H9 (cell line): ENCODE measurements at regions not wholly inside any gene's neighbourhood (a gene's known extent, or its start where the extent isn't known, plus 50 kb on each side); places are given as distances from the start of the nearest gene placed in this dataset.

Experiments used
- DNase-seq: peaks from one replicate; pipeline ENCODE4 v3.0.0-alpha.2; 2017
- H2AFZ ChIP-seq: one replicate; pipeline ENCODE4 v1.6.1; 2013; ENCODE audit warnings: mild to moderate bottlenecking, low read length, control low read depth, moderate library complexity
- H2AK5ac ChIP-seq: 2 replicates; pipeline ENCODE4 v1.6.1; 2013; ENCODE audit warnings: low read length, control low read depth, mixed read lengths; ENCODE audit not compliant: insufficient read length
- H2BK120ac ChIP-seq: one replicate; pipeline ENCODE4 v1.6.1; 2013; ENCODE audit warnings: low read depth, mild to moderate bottlenecking, low read length, control low read depth, inconsistent platforms; ENCODE audit not compliant: poor library complexity, severe bottlenecking
- H2BK12ac ChIP-seq: 2 replicates; pipeline ENCODE4 v1.6.1; 2013; ENCODE audit warnings: low read length, control low read depth, mixed read lengths, low read depth; ENCODE audit not compliant: insufficient read length
- H2BK15ac ChIP-seq: 2 replicates; pipeline ENCODE4 v1.6.1; 2013; ENCODE audit warnings: low read depth, low read length, control low read depth
- H2BK20ac ChIP-seq: one replicate; pipeline ENCODE4 v1.6.1; 2013; ENCODE audit warnings: low read depth, mild to moderate bottlenecking, low read length, control low read depth, inconsistent platforms; ENCODE audit not compliant: poor library complexity, severe bottlenecking
- H2BK5ac ChIP-seq: 2 replicates; pipeline ENCODE4 v1.6.1; 2013; ENCODE audit warnings: low read length, control low read depth, mixed read lengths; ENCODE audit not compliant: insufficient read length
- H3K14ac ChIP-seq: 2 replicates; pipeline ENCODE4 v1.6.1; 2013; ENCODE audit warnings: low read length, control low read depth; ENCODE audit not compliant: insufficient read depth
- H3K18ac ChIP-seq: 2 replicates; pipeline ENCODE4 v1.6.1; 2013; ENCODE audit warnings: low read depth, mild to moderate bottlenecking, mixed read lengths, low read length, control low read depth; ENCODE audit not compliant: insufficient read length
- H3K23ac ChIP-seq: 2 replicates; pipeline ENCODE4 v1.6.1; 2013; ENCODE audit warnings: low read length, control low read depth, mixed read lengths, low read depth; ENCODE audit not compliant: insufficient read length
- H3K23me2 ChIP-seq: 2 replicates; pipeline ENCODE4 v1.6.1; 2013; ENCODE audit warnings: low read depth, mild to moderate bottlenecking, mixed read lengths, low read length, control low read depth; ENCODE audit not compliant: insufficient read length, poor library complexity, severe bottlenecking
- H3K27ac ChIP-seq: 2 replicates; pipeline ENCODE4 v1.5.1; 2013; ENCODE audit warnings: low read length, control low read depth, mixed read lengths, low read depth; ENCODE audit not compliant: insufficient read length
- H3K27me3 ChIP-seq: 2 replicates; pipeline ENCODE4 v1.6.1; 2013; ENCODE audit warnings: low read length, control low read depth, inconsistent platforms; ENCODE audit not compliant: insufficient read depth
- H3K4ac ChIP-seq: 2 replicates; pipeline ENCODE4 v1.6.1; 2013; ENCODE audit warnings: low read depth, mild to moderate bottlenecking, control low read depth, inconsistent platforms, low read length, moderate library complexity
- H3K4me1 ChIP-seq: 2 replicates; pipeline ENCODE4 v1.6.1; 2013; ENCODE audit warnings: low read length, control low read depth, inconsistent platforms; ENCODE audit not compliant: insufficient read depth
- H3K4me2 ChIP-seq: 2 replicates; pipeline ENCODE4 v1.6.1; 2013; ENCODE audit warnings: low read length, control low read depth, mixed read lengths; ENCODE audit not compliant: insufficient read length, insufficient read depth
- H3K56ac ChIP-seq: 2 replicates; pipeline ENCODE4 v1.6.1; 2013; ENCODE audit warnings: low read depth, mild to moderate bottlenecking, mixed read lengths, low read length, control low read depth; ENCODE audit not compliant: insufficient read length
- H3K79me1 ChIP-seq: 2 replicates; pipeline ENCODE4 v1.6.1; 2013; ENCODE audit warnings: low read depth, mild to moderate bottlenecking, moderate library complexity, low read length, control low read depth, inconsistent platforms; ENCODE audit not compliant: insufficient read depth, poor library complexity, severe bottlenecking
- H3K79me2 ChIP-seq: 2 replicates; pipeline ENCODE4 v1.6.1; 2013; ENCODE audit warnings: low read length, control low read depth, inconsistent platforms; ENCODE audit not compliant: insufficient read depth
- H3K9ac ChIP-seq: 2 replicates; pipeline ENCODE4 v1.6.1; 2013; ENCODE audit warnings: low read length, control low read depth, mixed read lengths; ENCODE audit not compliant: insufficient read length; ENCODE audit errors: extremely low read depth
- H3K9me3 ChIP-seq: one replicate; pipeline ENCODE4 v1.6.1; 2013; ENCODE audit warnings: low read depth, low read length, inconsistent platforms; ENCODE audit not compliant: control insufficient read depth
- H3T11ph ChIP-seq: one replicate; pipeline ENCODE4 v1.6.1; 2013; ENCODE audit warnings: mild to moderate bottlenecking, low read length, control low read depth, inconsistent platforms
- H4K20me1 ChIP-seq: one replicate; pipeline ENCODE4 v1.6.1; 2013; ENCODE audit not compliant: control insufficient read depth, insufficient read length, insufficient read depth
- H4K5ac ChIP-seq: 2 replicates; pipeline ENCODE4 v1.6.1; 2013; ENCODE audit warnings: low read depth, mild to moderate bottlenecking, mixed read lengths, low read length, control low read depth; ENCODE audit not compliant: insufficient read length
- H4K8ac ChIP-seq: replicated peaks from 2 replicates; pipeline ENCODE4 v1.6.1; 2013; ENCODE audit warnings: low read length, control low read depth, mixed read lengths, low read depth; ENCODE audit not compliant: insufficient read length
- H4K91ac ChIP-seq: 2 replicates; pipeline ENCODE4 v1.6.1; 2013; ENCODE audit warnings: low read depth, mild to moderate bottlenecking, moderate library complexity, mixed read lengths, low read length, control low read depth; ENCODE audit not compliant: insufficient read length
- H3K27ac Mint-ChIP-seq, 3 experiments: 2 replicates in 2 of 3; 3 replicates in 1 of 3; pipeline ENCODE4 v1.8.0; 2020 to 2021; ENCODE audit warnings: mixed read lengths in 3 of 3, mild to moderate bottlenecking in 1 of 3, moderate library complexity in 1 of 3
- H3K27me3 Mint-ChIP-seq: 2 replicates; pipeline ENCODE4 v1.8.0; 2021; ENCODE audit warnings: low read depth, mild to moderate bottlenecking, moderate library complexity, mixed read lengths
- H3K36me3 Mint-ChIP-seq, 3 experiments: 2 replicates in 2 of 3; 3 replicates in 1 of 3; pipeline ENCODE4 v1.8.0; 2020 to 2021; ENCODE audit warnings: low read depth in 3 of 3, mixed read lengths in 3 of 3; ENCODE audit not compliant: insufficient read depth in 1 of 3
- H3K4me1 Mint-ChIP-seq, 2 experiments: 2 replicates each; pipeline ENCODE4 v1.8.0; 2020; ENCODE audit warnings: mixed read lengths in 2 of 2
- H3K4me3 Mint-ChIP-seq, 2 experiments: 2 replicates in 1 of 2; 3 replicates in 1 of 2; pipeline ENCODE4 v1.8.0; 2020 to 2021; ENCODE audit warnings: mild to moderate bottlenecking in 2 of 2, mixed read lengths in 2 of 2, moderate library complexity in 1 of 2
- H3K9me3 Mint-ChIP-seq, 2 experiments: 2 replicates in 1 of 2; 3 replicates in 1 of 2; pipeline ENCODE4 v1.8.0; 2020; ENCODE audit warnings: mild to moderate bottlenecking in 2 of 2, mixed read lengths in 2 of 2, moderate library complexity in 1 of 2
- CTCF ChIP-seq: fragments of 200-600 bp; sonication (generic); conservative IDR thresholded peaks from 3 replicates; pipeline ENCODE4 v1.8.0; 2021; ENCODE audit warnings: antibody characterized with exemption, mild to moderate bottlenecking
- WGBS: extraction: QIAGEN DNeasy Blood & Tissue Kit; methylation state at CpG from one replicate; pipeline ENCODE4 v1.1.7; 2013; ENCODE audit warnings: missing lambda C conversion rate, low lambda C conversion rate, mixed read lengths; ENCODE audit not compliant: insufficient read length; ENCODE audit errors: extremely low coverage; 5-methylcytosine and 5-hydroxymethylcytosine counted together

- no peaks in the 10 kb centered on the region for H3K27me3 Mint-ChIP-seq
- H3K27ac ChIP-seq = no peak overlapping the region
- no peak overlapping the region for H4K8ac ChIP-seq
- H2BK15ac ChIP-seq = no peak overlapping the region
- H3K27me3 ChIP-seq = no peaks in the 10 kb centered on the region
- H3K18ac ChIP-seq = no peak overlapping the region
- H2BK5ac ChIP-seq = no peak overlapping the region
- H3T11ph ChIP-seq = no peak overlapping the region
- H4K91ac ChIP-seq = no peak overlapping the region
- H3K36me3 Mint-ChIP-seq = peaks cover 3 to 17% (median 4%) of the 10 kb centered on the region in 3 experiments; a peak in 5 of 7 replicates
- no peak overlapping the region for H2AK5ac ChIP-seq
- no peak overlapping the region for H3K4me2 ChIP-seq
- no peak overlapping the region for H3K23ac ChIP-seq
- H2BK120ac ChIP-seq = no peak overlapping the region
- no peak overlapping the region for H4K5ac ChIP-seq
- no peaks in the 10 kb centered on the region for H3K4me1 Mint-ChIP-seq
- no peaks in the 10 kb centered on the region for H3K79me1 ChIP-seq
- H3K27ac Mint-ChIP-seq = no peak overlapping the region
- WGBS = no CpG with 5 or more reads among the region's 1 CpG
- no peaks in the 10 kb centered on the region for H3K23me2 ChIP-seq
- no peak overlapping the region for H3K4me3 Mint-ChIP-seq
- no peak overlapping the region for H3K56ac ChIP-seq
- H4K20me1 ChIP-seq = no peaks in the 10 kb centered on the region
- H3K9me3 Mint-ChIP-seq = peaks cover 21 to 22% of the 10 kb centered on the region in 2 experiments
- DNase-seq = no peak
- no peak overlapping the region for H3K9ac ChIP-seq
- H3K79me2 ChIP-seq = no peaks in the 10 kb centered on the region; the same call in 1 of the 2 replicates
- H2BK12ac ChIP-seq = no peak overlapping the region
- H2BK20ac ChIP-seq = no peak overlapping the region
- no peak overlapping the region for H3K14ac ChIP-seq
- H3K4ac ChIP-seq = no peak overlapping the region
- no peaks in the 10 kb centered on the region for H3K9me3 ChIP-seq
- no peak overlapping the region for H2AFZ ChIP-seq
- TF ChIP-seq CTCF = no peak
- no peaks in the 10 kb centered on the region for H3K4me1 ChIP-seq
Observed at GRCh38 chr3:177898185-177898584, 638.1 kb upstream of the KCNMB2 start.
